GM12872 (cell line): ENCODE measurements at regions not wholly inside any gene's neighbourhood (a gene's known extent, or its start where the extent isn't known, plus 50 kb on each side); places are given as distances from the start of the nearest gene placed in this dataset.

Source experiments
- TF ChIP-seq, protein P1 (sequence below): IDR thresholded peaks from 3 replicates; pipeline ENCODE4 v1.5.1; 2011; ENCODE audit warnings: low read depth, mild to moderate bottlenecking, low read length, moderate library complexity; ENCODE audit not compliant: insufficient read depth

DNA sequence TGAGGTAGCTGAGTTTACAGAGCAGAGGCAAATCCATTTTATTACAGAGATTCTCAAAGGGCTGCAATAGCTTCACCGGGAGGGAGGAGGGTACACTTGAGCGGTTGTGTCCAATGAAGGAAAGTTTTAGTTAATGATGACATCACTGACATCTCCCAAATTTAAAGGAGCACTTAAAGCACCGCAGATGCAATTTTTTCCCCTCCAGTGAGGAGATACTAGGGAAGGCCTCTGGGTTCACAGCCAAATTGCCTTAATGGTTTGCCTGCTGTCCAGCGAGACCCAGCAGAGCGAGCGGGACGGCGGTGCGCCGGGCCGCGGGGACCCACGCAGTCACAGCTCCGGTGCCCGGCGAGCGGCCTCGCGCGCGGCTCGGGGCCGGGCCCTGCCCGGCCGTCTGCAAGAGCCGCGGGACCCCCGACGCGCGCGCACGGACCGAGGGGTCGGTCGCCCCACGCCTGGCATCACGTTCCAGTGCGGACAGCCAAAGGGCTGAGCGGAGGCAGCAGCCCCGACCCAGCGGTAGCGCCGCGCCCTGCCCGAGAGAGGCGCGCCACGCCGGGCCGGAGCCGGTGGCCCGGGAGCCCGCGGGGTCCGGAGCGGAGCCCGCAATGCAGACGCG is 160.5 kb upstream of the CHRNA7 start:
- TF ChIP-seq, protein P1, sequence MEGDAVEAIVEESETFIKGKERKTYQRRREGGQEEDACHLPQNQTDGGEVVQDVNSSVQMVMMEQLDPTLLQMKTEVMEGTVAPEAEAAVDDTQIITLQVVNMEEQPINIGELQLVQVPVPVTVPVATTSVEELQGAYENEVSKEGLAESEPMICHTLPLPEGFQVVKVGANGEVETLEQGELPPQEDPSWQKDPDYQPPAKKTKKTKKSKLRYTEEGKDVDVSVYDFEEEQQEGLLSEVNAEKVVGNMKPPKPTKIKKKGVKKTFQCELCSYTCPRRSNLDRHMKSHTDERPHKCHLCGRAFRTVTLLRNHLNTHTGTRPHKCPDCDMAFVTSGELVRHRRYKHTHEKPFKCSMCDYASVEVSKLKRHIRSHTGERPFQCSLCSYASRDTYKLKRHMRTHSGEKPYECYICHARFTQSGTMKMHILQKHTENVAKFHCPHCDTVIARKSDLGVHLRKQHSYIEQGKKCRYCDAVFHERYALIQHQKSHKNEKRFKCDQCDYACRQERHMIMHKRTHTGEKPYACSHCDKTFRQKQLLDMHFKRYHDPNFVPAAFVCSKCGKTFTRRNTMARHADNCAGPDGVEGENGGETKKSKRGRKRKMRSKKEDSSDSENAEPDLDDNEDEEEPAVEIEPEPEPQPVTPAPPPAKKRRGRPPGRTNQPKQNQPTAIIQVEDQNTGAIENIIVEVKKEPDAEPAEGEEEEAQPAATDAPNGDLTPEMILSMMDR, result no peak

DNA sequence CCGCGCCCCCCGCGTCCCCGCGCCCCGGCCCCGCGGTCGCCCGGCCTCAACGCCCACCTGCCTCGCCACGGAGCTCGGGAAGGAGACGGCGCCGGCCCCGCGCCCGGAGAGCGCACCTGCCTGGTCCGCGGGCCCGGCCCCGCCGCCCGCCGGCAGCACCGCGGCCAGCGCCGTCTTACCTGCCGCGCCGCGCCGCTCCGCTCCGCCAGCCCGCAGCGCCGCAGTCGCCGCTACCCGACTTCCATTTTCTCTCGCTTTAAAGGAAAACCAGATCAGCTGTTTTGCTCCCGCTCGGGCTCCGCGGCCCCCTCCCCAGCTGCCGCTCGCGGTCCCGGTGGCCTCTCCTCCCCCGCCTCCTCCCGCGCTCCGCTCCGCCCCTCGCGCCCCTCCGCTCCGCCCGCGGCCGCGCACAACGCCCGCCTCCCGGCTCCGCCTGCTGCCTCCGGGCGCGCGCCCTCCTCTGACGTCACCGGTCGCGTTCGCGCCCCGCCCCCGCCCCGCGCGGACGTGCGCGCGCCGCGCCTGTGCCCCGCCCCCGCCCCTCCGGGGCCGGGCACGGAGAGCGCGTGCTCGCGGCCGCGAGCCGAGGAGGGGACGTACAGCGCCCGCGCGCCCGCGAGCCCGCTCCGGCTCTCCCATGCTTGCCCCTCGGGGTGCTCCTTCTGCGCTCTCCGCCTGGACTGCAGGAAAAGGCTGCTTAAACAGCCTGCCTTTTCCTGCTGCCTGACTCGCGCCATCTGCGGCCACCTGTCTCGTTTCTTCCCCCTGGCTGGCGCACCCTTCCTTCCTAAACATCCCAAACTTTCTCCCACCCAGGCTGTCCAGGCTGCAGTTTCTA is 159.8 kb upstream of the CHRNA7 start, which contains the start of gene OTUD7A:
Gene OTUD7A (minus strand): TSS at position 346 of the 838 bp plus-strand sequence.
- TF ChIP-seq, protein P1, result no peak

DNA sequence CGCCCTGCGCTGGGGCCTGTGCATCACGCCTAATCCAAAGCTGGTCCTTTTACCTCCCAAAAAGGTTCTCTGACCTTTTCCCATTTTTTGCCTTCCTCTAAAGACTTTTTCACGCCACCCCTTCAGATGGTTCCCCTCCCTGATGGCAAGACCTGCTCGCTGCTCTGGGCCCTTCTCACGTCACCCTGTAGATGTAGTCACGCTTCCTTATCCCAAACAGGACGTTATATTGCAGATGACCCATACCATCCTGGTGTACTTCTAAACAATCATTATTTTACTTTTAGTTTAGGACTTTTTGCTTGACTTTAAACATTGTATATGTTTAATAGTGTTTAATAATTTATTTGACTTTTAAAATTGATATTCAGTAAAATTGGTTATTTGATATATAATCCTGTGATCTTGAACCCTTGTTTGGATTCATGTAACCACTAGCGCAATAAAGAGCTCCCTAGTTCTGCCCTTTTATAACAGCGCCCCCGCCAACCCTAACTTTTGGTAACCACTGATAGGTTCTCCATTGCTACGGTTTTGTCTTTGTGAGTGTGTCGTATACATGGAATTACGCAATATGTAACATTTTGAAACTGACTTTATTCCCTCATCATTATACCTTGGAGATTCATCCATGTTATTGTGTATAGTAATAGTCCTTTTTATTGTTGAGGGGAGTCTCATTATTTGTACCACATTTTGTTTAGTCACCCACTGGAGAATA is 159.0 kb upstream of the CHRNA7 start:
- TF ChIP-seq, protein P1, result 0 out of 3 replicates have a peak, but pooled peaks have one; percentile 7

DNA sequence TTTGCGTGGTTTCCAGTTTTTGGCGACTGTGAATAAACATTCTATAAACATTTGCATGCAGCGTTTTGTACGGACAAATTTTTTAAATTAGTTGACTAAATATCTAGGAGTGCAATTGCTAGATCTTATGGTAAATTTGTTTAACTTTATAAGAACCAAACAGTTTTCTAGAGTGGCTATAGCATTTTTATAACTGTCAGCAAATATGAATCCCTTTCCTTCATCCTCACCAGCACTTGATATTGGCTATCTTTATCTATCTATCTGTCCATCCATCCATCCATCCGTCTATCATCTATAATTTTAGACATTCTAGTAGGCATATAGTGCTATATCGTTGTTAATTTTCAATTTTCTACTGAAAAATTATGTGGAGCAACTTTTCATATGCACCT is 158.4 kb upstream of the CHRNA7 start:
- TF ChIP-seq, protein P1, result no peak

DNA sequence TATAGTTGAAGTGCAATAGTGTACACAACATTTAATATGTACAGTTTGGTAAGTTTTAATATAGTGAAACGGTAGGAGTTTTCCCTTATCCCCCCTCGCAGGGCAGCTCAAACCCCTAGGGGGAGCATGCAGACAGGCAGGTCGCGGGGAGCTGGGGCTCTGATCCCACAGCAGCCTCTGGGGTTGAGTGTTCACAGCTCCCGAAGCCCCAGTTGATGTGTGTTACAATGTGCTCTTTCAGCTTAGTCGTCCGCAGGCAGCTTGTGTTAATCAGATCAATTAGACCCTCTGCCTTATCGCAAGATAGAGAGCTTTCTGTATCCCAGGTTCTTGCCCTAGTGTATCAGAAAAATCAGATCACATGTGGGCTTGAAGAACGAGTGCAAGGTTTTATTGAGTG is 143.1 kb upstream of the CHRNA7 start:
- TF ChIP-seq, protein P1, result 0 out of 3 replicates have a peak, but pooled peaks have one; percentile 9

DNA sequence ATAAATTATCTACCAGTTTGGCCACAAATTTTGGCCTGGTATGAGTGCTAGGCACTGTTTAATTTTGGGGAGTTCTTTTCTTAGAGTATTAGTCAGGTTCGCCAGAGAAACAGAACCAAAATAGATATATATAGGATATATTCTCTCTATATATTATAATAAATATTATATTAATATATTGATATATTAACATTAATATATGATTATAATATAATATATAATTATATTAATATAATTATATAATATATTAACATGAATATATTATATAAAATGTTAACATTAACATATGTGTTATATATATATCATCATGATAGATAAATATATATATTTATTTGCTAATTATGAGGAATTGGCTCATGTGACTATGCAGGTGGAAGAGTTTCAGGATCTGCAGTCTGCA is 137.8 kb upstream of the CHRNA7 start:
- TF ChIP-seq, protein P1, result no peak

DNA sequence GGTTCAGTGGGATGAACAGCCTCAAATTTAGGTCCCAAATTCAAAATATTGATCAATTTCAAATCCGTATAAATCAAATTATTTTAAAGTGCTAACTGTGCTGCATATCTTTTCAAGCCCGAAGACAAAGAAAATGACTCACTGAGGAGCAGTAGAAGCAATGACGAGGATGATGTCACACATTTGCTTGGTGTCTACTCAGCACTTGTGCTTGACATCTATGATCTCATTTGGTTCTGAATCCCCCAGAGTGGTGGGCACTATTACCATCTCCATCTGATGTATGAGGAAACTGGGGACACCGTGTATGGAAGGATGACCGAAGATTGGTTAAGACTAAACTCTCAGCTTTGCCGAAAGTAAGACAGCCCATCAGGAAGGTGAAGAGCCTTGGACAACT is 136.5 kb upstream of the CHRNA7 start:
- TF ChIP-seq, protein P1, result no peak
